Calu3 (cell line): ENCODE measurements at regions not wholly inside any gene's neighbourhood (a gene's known extent, or its start where the extent isn't known, plus 50 kb on each side); places are given as distances from the start of the nearest gene placed in this dataset.
"Not testable (repeated sequence)": the region's sequence is repeated elsewhere in the genome, so short reads cannot be mapped to it uniquely, and the experiment has no call there.

Source experiments
- BruUV-seq: library from RNA; stranded (reverse); fragments of 400-500 nt; replicated peaks from 2 replicates; lab custom pipeline; 2021; lab: Mats Ljungman, UMichigan
- CTCF ChIA-PET: fragments of 300-600 bp; sonication (Branson Sonifier 250); formaldehyde crosslinking; loops from one replicate; lab custom pipeline; 2022; ENCODE audit warnings: antibody characterized with exemption; lab: Charles Lee
- DNase-seq: peaks from one replicate; pipeline ENCODE4 v3.0.0; 2022
- H3K27ac Mint-ChIP-seq: one replicate; pipeline ENCODE4 v1.8.0; 2022; ENCODE audit warnings: mixed read lengths; ENCODE audit not compliant: unreplicated experiment
- H3K27me3 Mint-ChIP-seq: one replicate; pipeline ENCODE4 v1.8.0; 2022; ENCODE audit warnings: mixed read lengths; ENCODE audit not compliant: unreplicated experiment
- H3K36me3 Mint-ChIP-seq: one replicate; pipeline ENCODE4 v1.8.0; 2022; ENCODE audit warnings: mild to moderate bottlenecking, moderate library complexity, mixed read lengths; ENCODE audit not compliant: insufficient read depth, unreplicated experiment
- H3K4me1 Mint-ChIP-seq: one replicate; pipeline ENCODE4 v1.8.0; 2022; ENCODE audit warnings: mild to moderate bottlenecking, low read depth, mixed read lengths; ENCODE audit not compliant: unreplicated experiment
- H3K4me3 Mint-ChIP-seq: one replicate; pipeline ENCODE4 v1.8.0; 2022; ENCODE audit warnings: mild to moderate bottlenecking, low read depth, moderate library complexity, mixed read lengths; ENCODE audit not compliant: unreplicated experiment
- H3K9me3 Mint-ChIP-seq: one replicate; pipeline ENCODE4 v1.8.0; 2022; ENCODE audit warnings: low read depth, mixed read lengths; ENCODE audit not compliant: unreplicated experiment
- CTCF ChIP-seq: fragments of 200-600 bp; IDR thresholded peaks from one replicate; pipeline ENCODE4 v1.8.0; 2022; ENCODE audit warnings: antibody characterized with exemption; ENCODE audit not compliant: unreplicated experiment
- intact Hi-C: fragments of 100-400 bp; cut with micrococcal nuclease; formaldehyde crosslinking; loops from one replicate; pipeline ENCODE4 v1.10.0; 2022; ENCODE audit not compliant: unreplicated experiment

- Mint-ChIP-seq H3K27me3 (no peaks in the 10 kb centered on the region), H3K27ac (no peak overlapping the region), H3K36me3 (no peaks in the 10 kb centered on the region), H3K9me3 (peaks cover 14% of the 10 kb centered on the region), H3K4me3 (no peak overlapping the region), H3K4me1 (no peaks in the 10 kb centered on the region)
- TF ChIP-seq CTCF = no peak
- CTCF ChIA-PET = no interaction called here
- intact Hi-C loops = no loop called here
- no peak for DNase-seq
- no TSS peak for BruUV-seq
These were observed 281.6 kb downstream of the KLHL13 start for GRCh38 chrX:117835034-117835433.

- Mint-ChIP-seq H3K4me3 (no peak overlapping the region), H3K27ac (no peak overlapping the region), H3K4me1 (no peaks in the 10 kb centered on the region), H3K36me3 (no peaks in the 10 kb centered on the region), H3K9me3 (peaks cover 14% of the 10 kb centered on the region), H3K27me3 (no peaks in the 10 kb centered on the region)
- DNase-seq = no peak
- BruUV-seq = no TSS peak
- no peak for TF ChIP-seq CTCF
- CTCF ChIA-PET = no interaction called here
- intact Hi-C loops = no loop called here
These were observed 282.5 kb downstream of the KLHL13 start for GRCh38 chrX:117834076-117834475.

GRCh38 chrX:117821472-117821871, 295.1 kb downstream of the KLHL13 start:
- H3K4me1 Mint-ChIP-seq, BruUV-seq, H3K27ac Mint-ChIP-seq, H3K4me3 Mint-ChIP-seq, H3K36me3 Mint-ChIP-seq, H3K27me3 Mint-ChIP-seq, CTCF ChIA-PET, DNase-seq, intact Hi-C loops: not testable (repeated sequence)
- peaks cover 11% of the 10 kb centered on the region for H3K9me3 Mint-ChIP-seq

GRCh38 chrX:117808426-117808825, 308.2 kb downstream of the KLHL13 start:
- no peaks in the 10 kb centered on the region for H3K27me3 Mint-ChIP-seq
- intact Hi-C loops = no loop called here
- no peak for TF ChIP-seq CTCF
- BruUV-seq = no TSS peak
- H3K4me1 Mint-ChIP-seq = no peaks in the 10 kb centered on the region
- CTCF ChIA-PET = no interaction called here
- DNase-seq = no peak
- H3K36me3 Mint-ChIP-seq = no peaks in the 10 kb centered on the region
- H3K27ac Mint-ChIP-seq = no peak overlapping the region
- H3K9me3 Mint-ChIP-seq = peaks cover 3% of the 10 kb centered on the region
- H3K4me3 Mint-ChIP-seq = no peak overlapping the region

GRCh38 chrX:117803463-117803862, 313.1 kb downstream of the KLHL13 start:
- H3K4me3 Mint-ChIP-seq = no peak overlapping the region
- no TSS peak for BruUV-seq
- no peak overlapping the region for H3K27ac Mint-ChIP-seq

More at GRCh38 chrX:117803463-117803862, 313.1 kb downstream of the KLHL13 start:
- Mint-ChIP-seq H3K27me3 (no peaks in the 10 kb centered on the region), H3K4me1 (no peaks in the 10 kb centered on the region), H3K36me3 (no peaks in the 10 kb centered on the region), H3K9me3 (peaks cover 3% of the 10 kb centered on the region)
- intact Hi-C loops = no loop called here
- no peak for TF ChIP-seq CTCF
- CTCF ChIA-PET = no interaction called here
- no peak for DNase-seq
